Type B pancreatic cell (in vitro differentiated cells): ENCODE measurements at regions not wholly inside any gene's neighbourhood (a gene's known extent, or its start where the extent isn't known, plus 50 kb on each side); places are given as distances from the start of the nearest gene placed in this dataset.

Experiments used
- DNase-seq: peaks from one replicate; pipeline ENCODE4 v3.0.0; 2021; ENCODE audit warnings: mixed read lengths; ENCODE audit not compliant: unreplicated experiment; ENCODE audit errors: extremely low spot score
- H3K27ac Mint-ChIP-seq: 2 replicates; pipeline ENCODE4 v1.8.0; 2021; ENCODE audit warnings: mild to moderate bottlenecking, mixed read lengths
- H3K27me3 Mint-ChIP-seq: 2 replicates; pipeline ENCODE4 v1.8.0; 2021; ENCODE audit warnings: mixed read lengths
- H3K36me3 Mint-ChIP-seq: 2 replicates; pipeline ENCODE4 v1.8.0; 2021; ENCODE audit warnings: mixed read lengths
- H3K4me1 Mint-ChIP-seq: one replicate; pipeline ENCODE4 v1.8.0; 2021; ENCODE audit warnings: mixed read lengths; ENCODE audit not compliant: unreplicated experiment
- H3K4me3 Mint-ChIP-seq: 2 replicates; pipeline ENCODE4 v1.8.0; 2021; ENCODE audit warnings: mild to moderate bottlenecking, mixed read lengths
- H3K9me3 Mint-ChIP-seq: 2 replicates; pipeline ENCODE4 v1.8.0; 2021; ENCODE audit warnings: mixed read lengths
- TF ChIP-seq, protein P1 (sequence below): fragments of 200-600 bp; sonication (generic); conservative IDR thresholded peaks from 2 replicates; pipeline ENCODE4 v1.5.0; 2021; ENCODE audit warnings: antibody characterized with exemption, mild to moderate bottlenecking

DNA sequence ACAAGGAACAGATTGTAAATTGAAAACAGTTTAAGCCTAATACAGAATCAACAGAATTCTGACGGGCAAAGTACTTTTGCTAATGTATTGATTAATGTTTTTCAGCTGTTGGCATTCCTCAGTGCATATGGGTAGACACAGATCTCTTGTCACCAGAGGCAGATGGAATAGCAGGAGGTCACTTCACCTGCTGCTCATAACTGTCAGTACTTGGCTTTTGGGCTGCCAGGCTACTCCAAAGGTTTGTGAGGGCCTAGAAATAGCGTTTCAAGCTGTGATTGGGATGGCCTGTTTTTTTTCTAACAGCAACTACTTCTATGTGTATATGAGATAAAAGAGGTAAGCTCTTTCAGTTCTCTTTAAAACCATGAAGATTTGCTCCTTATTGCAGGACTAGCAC lies 307.5 kb upstream of the ANXA10 start:
- no peaks in the 10 kb centered on the region for H3K27me3 Mint-ChIP-seq
- no peaks in the 10 kb centered on the region for H3K36me3 Mint-ChIP-seq
- H3K4me1 Mint-ChIP-seq: no peaks in the 10 kb centered on the region
- H3K27ac Mint-ChIP-seq: no peak overlapping the region
- DNase-seq: no peak
- H3K9me3 Mint-ChIP-seq: no peaks in the 10 kb centered on the region
- no peak overlapping the region for H3K4me3 Mint-ChIP-seq
- TF ChIP-seq, protein P1, sequence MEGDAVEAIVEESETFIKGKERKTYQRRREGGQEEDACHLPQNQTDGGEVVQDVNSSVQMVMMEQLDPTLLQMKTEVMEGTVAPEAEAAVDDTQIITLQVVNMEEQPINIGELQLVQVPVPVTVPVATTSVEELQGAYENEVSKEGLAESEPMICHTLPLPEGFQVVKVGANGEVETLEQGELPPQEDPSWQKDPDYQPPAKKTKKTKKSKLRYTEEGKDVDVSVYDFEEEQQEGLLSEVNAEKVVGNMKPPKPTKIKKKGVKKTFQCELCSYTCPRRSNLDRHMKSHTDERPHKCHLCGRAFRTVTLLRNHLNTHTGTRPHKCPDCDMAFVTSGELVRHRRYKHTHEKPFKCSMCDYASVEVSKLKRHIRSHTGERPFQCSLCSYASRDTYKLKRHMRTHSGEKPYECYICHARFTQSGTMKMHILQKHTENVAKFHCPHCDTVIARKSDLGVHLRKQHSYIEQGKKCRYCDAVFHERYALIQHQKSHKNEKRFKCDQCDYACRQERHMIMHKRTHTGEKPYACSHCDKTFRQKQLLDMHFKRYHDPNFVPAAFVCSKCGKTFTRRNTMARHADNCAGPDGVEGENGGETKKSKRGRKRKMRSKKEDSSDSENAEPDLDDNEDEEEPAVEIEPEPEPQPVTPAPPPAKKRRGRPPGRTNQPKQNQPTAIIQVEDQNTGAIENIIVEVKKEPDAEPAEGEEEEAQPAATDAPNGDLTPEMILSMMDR: no peak

GRCh38 chr4:167785523-167785922 lies 306.8 kb upstream of the ANXA10 start:
- H3K36me3 Mint-ChIP-seq: no peaks in the 10 kb centered on the region
- TF ChIP-seq, protein P1: no peak

DNA sequence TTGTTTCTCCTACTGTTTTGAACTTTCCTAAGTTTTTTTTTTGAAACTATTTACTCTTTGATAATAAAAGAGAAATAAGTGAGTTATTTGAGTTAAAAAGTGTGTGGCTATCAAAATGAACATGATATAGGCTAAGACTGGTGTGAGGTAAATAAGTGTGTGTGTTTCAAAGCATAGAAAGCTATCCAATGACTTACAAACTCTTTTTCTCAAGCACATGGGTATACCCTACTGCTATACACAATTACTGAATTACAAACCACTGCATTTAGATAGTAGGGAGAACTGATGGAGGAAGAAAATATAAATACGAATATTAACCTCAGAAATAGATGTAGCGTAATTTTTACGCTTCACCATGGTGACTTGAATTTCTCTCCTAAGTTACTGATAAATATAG lies 305.8 kb upstream of the ANXA10 start:
- TF ChIP-seq, protein P1: no peak
- Mint-ChIP-seq H3K27me3 (no peaks in the 10 kb centered on the region), H3K4me3 (no peak overlapping the region), H3K4me1 (no peaks in the 10 kb centered on the region), H3K27ac (no peak overlapping the region), H3K9me3 (no peaks in the 10 kb centered on the region), H3K36me3 (no peaks in the 10 kb centered on the region)
- DNase-seq: no peak

More at GRCh38 chr4:167785523-167785922, 306.8 kb upstream of the ANXA10 start:
- no peaks in the 10 kb centered on the region for H3K4me1 Mint-ChIP-seq
- H3K27ac Mint-ChIP-seq: no peak overlapping the region
- H3K27me3 Mint-ChIP-seq: no peaks in the 10 kb centered on the region
- H3K4me3 Mint-ChIP-seq: no peak overlapping the region
- no peak for DNase-seq
- H3K9me3 Mint-ChIP-seq: no peaks in the 10 kb centered on the region

- TF ChIP-seq, protein P1: no peak
- Mint-ChIP-seq H3K27ac (no peak overlapping the region), H3K4me1 (no peaks in the 10 kb centered on the region), H3K9me3 (no peaks in the 10 kb centered on the region), H3K4me3 (no peak overlapping the region), H3K27me3 (no peaks in the 10 kb centered on the region), H3K36me3 (no peaks in the 10 kb centered on the region)
- no peak for DNase-seq
Observed at GRCh38 chr4:167787231-167787630, 305.1 kb upstream of the ANXA10 start.

GRCh38 chr4:167802463-167803212 lies 289.7 kb upstream of the ANXA10 start:
- no peaks in the 10 kb centered on the region for H3K27me3 Mint-ChIP-seq
- no peaks in the 10 kb centered on the region for H3K9me3 Mint-ChIP-seq
- no peaks in the 10 kb centered on the region for H3K36me3 Mint-ChIP-seq
- H3K4me3 Mint-ChIP-seq: no peak overlapping the region
- DNase-seq: no peak
- peaks cover 10% of the 10 kb centered on the region for H3K4me1 Mint-ChIP-seq
- H3K27ac Mint-ChIP-seq: no peak overlapping the region
- TF ChIP-seq, protein P1: no peak
